ENCODE measurements at regions not wholly inside any gene's neighbourhood (a gene's known extent, or its start where the extent isn't known, plus 50 kb on each side); places are given as distances from the start of the nearest gene placed in this dataset.
"Not testable (repeated sequence)": the region's sequence is repeated elsewhere in the genome, so short reads cannot be mapped to it uniquely, and the experiment has no call there.

DNA sequence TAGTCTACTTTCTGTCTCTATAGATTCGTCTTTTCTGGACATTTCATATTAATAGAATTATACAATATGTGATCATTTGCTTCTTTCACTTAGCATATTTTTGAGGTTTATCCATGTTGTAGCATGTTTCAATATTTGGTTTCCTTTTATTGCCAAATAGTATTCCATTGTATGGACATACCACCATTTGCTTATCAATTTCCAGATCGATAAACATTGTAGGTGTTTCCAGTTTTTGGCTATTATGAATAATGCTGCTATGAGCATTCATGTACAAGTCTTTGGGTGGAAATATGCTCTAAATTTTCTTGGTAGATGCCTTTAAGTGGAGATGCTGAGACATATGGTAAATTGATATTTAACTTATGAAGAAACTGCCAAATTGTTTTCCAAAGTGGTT is 114.1 kb downstream of the RND3 start:
- FAIRE-seq: no peak
- no peak for DNase-seq (ENCODE audit: insufficient read length, low spot score)

DNA sequence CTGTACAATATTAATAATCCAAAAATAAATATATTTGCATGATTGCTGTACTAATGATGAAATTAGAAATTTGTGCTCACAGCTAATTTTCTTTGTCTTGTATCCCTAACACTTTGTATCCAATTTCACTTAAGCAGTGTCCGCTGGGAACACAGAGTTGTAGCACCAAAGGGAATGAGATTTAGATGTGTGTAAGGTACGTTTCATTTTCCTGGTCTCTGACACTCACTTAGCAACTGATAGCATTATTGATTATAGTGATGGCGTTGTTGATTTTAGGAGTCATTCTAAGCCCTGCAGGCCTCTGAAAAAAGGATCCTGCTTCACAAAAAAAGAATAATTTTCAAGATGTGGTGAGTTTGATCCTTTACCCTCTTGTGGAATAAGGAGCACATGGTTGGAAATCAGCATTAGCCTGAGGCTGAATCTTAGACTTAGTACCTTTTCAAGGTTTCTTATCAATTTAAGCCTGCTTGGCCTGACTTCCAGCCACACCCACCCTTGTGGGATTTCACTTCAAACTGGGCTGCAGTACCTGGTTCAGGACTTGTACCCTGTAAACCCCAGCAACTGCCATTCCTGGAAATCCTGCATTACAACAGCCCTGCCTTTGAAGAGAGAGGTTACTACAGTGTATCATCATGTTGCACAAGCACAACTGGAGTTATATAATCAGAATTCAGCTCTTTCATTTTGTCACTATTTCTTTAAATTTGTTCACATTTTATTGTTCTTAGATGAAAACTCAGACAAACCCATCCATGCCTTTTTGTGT is 116.2 kb downstream of the RND3 start:
- DNase-seq (ENCODE audit: insufficient read length, low spot score) (no peak), FAIRE-seq (no peak)

DNA sequence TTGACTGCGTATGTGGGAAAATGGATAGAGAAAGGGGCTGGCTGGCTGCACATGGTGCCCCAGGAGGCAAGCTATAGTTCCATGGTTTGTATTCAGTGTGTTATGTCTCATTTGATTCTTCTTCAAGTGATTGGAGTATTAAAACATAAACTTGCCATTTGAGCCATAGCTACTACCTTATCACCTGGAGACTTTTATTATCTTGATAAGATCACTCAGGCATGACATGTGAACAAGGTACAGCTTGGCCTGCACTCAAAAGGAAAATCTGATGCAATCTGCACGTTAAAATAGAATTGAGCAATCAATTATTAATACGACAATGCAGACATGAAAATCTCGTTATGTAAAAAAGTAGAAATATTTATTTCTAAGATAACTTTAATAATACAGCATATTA is 116.9 kb downstream of the RND3 start:
- DNase-seq (ENCODE audit: insufficient read length, low spot score): no peak
- no peak for FAIRE-seq

DNA sequence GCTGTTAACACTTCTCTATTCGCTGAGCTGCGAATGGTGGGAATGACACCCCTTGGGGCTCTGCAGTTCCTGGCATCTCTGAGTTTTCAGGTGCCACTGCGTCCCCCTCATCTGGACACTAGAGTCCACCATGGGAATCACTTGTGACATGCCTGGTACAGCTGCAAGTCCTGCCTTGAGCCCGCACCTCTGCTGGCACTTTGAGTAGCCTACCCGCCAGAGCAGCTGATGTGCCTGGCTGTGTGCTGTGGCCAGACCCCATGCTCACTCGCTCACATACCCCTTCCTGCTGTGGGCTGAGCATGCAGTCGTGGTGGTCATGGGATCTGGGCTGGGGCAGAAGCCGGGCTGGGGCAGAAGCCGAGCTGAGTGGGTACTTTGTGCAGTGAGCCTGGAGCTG is 117.6 kb downstream of the RND3 start:
- no peak for FAIRE-seq
- DNase-seq (ENCODE audit: insufficient read length, low spot score): no peak

DNA sequence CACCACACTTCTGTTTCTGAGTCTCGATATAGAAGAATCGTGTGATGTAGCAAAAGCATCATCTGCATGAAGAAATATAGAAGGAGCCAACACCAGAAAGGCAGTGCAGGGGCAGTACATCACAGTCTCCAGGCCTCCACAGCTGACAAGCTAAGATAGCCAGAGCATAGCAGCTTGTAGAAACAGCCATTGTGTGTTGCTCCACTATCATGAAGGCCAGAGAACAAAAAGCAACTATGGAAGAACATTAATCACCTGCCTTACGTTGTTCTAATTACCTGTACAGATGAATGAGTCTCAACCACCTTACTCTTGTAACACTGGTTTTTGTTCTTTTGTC is 129.0 kb downstream of the RND3 start:
- DNase-seq (ENCODE audit: insufficient read length, low spot score): no peak
- FAIRE-seq: no peak

DNA sequence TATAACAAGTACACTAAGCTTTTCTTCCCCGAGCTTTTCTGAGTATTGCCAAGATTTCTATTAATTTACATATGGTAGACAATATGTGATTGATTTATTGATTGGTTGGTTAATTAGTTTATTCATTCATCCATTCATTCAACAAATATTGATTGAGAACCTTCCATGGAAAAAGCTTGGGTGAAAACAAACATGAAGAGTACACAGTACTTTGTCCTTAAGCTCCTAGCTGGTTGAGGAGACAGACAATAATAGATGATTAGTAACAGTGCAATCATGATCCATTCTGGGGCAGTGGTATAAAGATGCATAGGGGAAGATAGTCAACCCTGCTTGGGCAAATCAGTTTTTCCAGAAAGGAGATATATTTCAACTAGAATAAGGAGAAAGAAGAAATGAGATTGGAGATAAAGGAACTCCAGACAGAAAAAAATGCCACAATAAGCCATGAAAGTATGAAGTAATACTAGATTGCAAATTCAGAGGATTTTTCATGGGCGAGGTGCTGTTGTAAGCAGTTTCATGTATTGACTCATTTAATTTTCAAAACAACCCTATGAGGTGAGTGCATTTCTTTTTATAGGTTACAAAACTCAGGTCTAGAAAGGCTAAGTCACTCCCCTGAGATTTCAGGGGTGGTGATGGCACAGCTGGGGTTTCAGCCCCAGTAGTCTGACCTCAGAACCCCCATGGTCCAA is 129.5 kb downstream of the RND3 start:
- no peak for FAIRE-seq
- no peak for DNase-seq (ENCODE audit: insufficient read length, low spot score)

GRCh38 chr2:150355440-150355839 is 132.0 kb downstream of the RND3 start:
- DNase-seq (ENCODE audit: insufficient read length, low spot score) (no peak), FAIRE-seq (no peak)

DNA sequence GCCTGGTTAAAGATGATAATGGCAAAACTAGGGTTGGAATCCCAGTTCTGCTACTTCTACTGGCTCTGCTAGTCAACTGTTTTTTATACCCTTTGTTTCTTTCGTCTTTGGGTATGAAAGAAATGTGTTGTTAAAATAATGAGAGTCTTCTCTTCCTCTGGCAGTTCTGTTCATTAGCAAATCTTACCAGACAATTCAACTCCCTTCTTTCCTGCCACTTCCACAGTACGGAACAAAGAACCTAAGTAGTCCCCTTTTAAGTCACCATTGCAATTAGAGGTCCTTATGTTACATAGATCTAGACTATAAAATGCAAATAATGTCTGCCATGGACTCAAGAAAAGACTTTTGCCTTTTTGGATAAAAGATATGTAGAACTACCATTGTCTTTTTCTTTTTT is 134.1 kb downstream of the RND3 start:
- FAIRE-seq (no peak), DNase-seq (ENCODE audit: insufficient read length, low spot score) (no peak)

GRCh38 chr2:150351922-150352321 is 135.5 kb downstream of the RND3 start:
- no peak for FAIRE-seq
- DNase-seq (ENCODE audit: insufficient read length, low spot score): no peak

DNA sequence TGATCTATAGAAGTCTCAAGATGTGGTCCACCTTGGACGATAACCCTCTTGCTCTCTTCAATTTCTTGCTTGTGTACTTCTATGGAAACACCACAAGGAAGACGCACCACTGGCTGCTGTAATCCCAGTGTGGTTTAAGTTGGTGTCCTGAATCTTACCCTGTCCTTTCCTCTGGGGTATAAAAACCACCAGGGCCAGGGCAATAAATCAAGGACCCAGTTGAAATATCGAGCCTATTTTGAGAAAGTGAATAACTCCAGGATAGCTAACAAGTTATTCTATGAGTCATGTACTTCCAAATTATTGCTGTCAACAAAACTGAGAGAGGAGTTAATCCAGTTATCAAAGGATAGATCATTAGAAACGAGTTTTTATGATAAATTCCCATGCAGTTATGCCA is 137.0 kb downstream of the RND3 start:
- FAIRE-seq (no peak), DNase-seq (ENCODE audit: insufficient read length, low spot score) (no peak)

GRCh38 chr2:150346806-150347205 is 140.7 kb downstream of the RND3 start:
- DNase-seq (ENCODE audit: insufficient read length, low spot score): no peak
- no peak for FAIRE-seq

- FAIRE-seq (no peak), DNase-seq (ENCODE audit: insufficient read length, low spot score) (no peak)
Measured at GRCh38 chr2:150341982-150342680, 145.3 kb downstream of the RND3 start.

DNA sequence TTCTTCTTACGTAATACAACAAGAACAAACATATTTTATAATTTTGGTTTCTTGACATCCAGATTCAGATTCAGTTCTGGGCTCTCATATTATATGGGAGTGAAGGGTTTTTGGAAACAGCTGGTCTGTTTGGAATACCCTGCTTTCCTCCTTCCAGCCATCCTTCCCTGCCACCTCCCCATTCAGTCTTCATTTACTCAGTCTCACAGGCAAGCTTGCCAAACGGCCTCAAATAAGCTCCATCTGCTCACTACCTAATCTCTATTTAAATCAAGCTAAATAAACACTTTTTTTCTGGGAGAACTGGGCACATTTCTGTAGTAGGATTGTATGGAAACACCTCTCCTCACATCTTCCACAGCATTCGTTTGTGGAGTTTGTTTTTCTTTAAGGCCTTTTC is 147.5 kb downstream of the RND3 start:
- DNase-seq (ENCODE audit: insufficient read length, low spot score): no peak

DNA sequence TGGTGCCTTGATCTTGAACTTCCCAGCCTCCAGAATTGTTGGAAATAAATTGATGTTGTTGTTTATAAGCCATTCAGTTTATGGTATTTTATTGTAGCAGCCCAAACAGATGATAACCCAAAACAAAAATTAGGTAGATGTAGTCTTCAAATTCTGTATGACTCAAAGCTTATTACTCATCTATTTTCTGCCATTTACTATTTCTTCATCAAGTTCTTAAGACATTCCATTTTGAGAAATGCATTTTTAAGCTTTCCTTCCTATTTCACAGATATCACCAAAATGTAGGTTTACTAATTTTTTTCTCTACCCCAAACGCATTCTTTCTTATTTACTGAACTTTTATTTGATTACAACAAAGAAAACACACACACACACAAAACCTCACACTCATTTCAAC is 148.2 kb downstream of the RND3 start:
- FAIRE-seq (no peak), DNase-seq (ENCODE audit: insufficient read length, low spot score) (no peak)

More for the DNA sequence above, 147.5 kb downstream of the RND3 start:
- FAIRE-seq: no peak

GRCh38 chr2:150335596-150335995 is 151.9 kb downstream of the RND3 start:
- FAIRE-seq: no peak
- DNase-seq (ENCODE audit: insufficient read length, low spot score): no peak

GRCh38 chr2:150332383-150332782 is 155.1 kb downstream of the RND3 start:
- no peak for DNase-seq (ENCODE audit: insufficient read length, low spot score)
- FAIRE-seq: no peak

DNA sequence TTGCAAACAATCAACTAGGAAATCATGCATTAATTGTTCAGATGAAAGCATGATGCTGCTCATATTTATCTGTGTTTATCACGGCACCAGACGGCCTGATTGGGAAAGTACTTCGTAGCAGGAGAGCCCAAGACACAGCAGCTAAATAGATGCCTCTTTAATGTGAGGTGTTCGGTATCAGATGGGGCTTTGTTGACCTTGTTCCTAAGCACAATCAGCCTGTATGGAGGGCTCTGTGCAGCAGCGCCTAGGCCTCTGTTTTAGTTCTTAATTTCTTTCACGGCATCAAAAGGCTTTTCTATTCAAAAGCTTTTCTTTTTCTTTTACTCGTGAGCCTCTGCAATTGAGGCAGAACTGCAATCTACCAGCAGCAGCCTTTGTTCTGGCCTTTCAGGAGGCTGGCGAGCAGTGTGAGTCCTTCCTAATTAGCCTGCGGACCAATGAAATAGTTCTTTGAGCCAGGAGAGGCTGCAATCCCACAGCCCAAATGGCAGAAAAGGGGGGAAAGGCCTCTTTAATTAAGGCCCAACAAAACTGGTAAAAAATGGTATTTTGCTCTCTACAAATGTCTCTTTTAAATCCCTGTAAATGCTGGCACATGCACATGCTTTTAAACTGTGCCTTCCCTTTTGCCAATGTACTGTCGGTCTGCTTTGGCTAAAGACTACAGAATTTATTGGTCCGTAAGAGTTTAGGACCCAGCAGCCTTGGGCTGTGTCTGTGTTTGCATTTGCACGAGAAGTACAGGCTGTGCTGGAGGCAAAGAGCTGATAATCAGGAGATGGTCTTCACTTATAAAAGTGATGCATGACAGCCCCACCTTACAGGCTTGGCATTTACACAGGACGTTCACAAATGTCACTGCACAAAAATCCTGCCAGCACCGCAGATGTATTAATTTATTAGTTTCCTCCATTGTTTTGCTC is 159.6 kb downstream of the RND3 start:
- DNase-seq (ENCODE audit: insufficient read length, low spot score): no peak
- no peak for FAIRE-seq

DNA sequence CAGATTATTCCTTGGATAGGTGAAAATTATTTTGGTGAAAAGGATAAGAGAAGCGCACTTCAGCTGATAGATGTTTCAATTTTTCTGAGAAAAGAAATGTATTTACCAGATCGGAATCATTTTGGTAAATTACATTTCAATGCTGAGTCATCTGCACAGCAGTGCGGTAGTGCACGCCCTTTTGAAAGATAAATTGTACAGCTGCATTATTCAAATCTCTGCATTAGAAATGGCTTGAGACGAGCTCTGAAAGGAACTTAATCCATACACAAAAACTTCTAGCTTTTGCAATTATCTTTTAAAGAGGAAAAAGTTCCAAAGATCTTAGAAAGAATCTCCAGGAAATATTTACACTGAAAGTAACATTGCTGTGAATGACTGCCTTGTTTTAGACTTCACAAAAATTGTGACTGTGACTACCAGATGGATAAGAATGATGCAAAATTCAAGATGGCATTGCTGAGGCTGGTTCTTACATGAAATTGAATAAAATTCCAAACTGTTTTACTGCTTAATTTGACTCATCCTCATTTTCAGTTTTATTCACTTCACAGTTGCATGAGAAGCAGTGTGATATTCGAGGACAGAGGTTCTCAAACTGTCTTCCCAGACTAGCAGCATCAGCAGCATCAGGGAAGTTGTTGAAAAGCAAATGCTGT is 161.7 kb downstream of the RND3 start:
- FAIRE-seq (no peak), DNase-seq (ENCODE audit: insufficient read length, low spot score) (no peak)

DNA sequence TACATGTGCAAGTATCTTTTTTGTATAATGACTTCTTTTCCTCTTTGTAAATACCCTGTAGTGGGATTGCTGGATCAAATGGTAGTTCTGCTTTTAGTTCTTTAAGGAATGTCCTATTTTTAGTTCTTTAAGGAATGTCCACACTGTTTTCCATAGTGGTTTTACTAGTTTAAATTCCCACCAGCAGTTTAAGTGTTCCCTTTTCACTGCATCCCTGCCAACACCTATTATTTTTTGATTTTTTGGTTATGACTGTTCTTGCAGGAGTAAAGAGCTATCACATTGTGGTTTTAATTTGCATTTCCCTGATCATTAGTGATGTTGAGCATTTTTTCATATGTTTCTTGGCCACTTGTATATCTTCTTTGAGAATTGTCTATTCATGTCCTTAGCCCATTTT is 164.4 kb downstream of the RND3 start:
- FAIRE-seq; DNase-seq (ENCODE audit: insufficient read length, low spot score): not testable (repeated sequence)

DNA sequence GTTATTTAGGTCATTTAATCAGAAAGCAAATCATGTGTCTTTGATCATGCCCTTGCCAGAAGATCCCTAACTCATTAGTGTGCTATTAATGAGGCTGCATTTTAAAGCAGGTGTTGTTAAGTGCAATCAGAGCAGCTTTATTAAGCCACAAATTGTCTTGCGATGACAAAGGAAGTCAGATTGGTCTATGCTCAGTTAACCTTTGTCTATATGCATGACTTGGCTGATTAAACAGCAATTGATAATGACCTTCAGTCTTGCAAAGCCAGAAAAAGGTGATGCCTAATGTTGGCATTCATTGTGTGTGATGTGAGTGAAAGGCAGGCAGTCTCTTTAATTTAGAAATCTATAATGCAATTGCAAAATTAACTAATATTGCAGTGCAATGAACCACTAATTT is 166.9 kb downstream of the RND3 start:
- DNase-seq (ENCODE audit: insufficient read length, low spot score) (no peak), FAIRE-seq (no peak)

All from GM19239 (cell line).